GF-D8 (cell line): ENCODE measurements at regions not wholly inside any gene's neighbourhood (a gene's known extent, or its start where the extent isn't known, plus 50 kb on each side); places are given as distances from the start of the nearest gene placed in this dataset.
"Not testable (repeated sequence)": the region's sequence is repeated elsewhere in the genome, so short reads cannot be mapped to it uniquely, and the experiment has no call there.

ENCODE experiments used
- DNase-seq: peaks from one replicate; lab custom pipeline; 2025; lab: John Stamatoyannopoulos, UW

GRCh38 chr1:4485878-4486277 is 168.5 kb upstream of the AJAP1 start:
- DNase-seq = no peak

DNA sequence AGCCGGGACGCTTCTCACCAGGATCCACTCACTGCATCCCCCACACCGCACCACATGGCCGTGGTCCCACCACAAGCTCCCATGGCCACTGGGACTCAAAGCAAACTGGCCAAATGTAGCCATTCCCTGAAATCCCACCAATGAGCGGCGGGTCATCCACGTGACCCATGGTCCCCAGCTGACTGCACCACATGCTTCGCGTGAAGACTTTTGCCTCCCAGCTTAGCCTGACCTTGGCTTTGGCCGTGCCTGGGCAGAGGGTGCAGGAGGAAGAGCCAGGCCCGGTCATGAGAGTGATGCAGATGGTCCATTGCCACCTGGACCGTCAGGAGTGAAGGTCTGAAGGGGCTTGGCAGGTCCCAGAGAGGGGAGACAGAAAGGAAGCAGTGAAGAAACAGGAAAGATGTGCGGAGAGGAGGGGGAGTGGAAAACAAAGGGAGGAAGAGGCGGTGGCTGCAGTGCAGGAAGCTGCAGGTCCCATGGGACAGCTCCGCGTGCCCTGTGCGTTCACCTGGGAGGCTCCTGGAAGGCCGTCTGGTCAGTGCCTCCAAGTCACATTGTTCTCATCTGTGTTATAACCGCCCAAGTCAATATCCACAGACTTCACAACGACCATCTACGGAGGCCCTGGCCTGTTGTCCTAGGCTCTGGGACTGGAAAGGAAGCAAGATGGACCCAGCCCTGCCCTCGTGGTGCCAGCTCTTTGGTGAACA is 167.8 kb upstream of the AJAP1 start:
- no peak for DNase-seq

GRCh38 chr1:4488018-4488417 is 166.4 kb upstream of the AJAP1 start:
- no peak for DNase-seq

DNA sequence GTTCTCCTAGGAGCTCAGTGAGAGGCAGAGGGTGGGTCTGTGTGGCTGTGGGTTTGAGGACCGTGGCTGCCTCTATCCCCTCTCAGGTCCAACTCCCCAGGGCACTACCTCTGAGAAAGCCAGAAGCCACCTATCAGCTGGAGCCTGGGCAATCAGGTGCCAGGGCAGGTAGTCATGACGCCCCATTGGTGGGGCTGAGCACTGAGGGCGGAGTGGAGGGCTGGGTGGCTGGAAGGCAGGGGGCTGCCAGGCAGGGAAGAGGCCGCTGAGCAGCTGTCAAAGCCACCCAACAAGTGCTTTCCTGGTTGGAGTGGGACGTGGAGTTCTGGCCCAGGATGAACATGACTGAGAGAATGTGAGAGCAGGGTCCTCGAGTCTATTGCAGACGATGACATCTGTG is 164.9 kb upstream of the AJAP1 start:
- no peak for DNase-seq

GRCh38 chr1:4489992-4490391 is 164.4 kb upstream of the AJAP1 start:
- DNase-seq = not testable (repeated sequence)

DNA sequence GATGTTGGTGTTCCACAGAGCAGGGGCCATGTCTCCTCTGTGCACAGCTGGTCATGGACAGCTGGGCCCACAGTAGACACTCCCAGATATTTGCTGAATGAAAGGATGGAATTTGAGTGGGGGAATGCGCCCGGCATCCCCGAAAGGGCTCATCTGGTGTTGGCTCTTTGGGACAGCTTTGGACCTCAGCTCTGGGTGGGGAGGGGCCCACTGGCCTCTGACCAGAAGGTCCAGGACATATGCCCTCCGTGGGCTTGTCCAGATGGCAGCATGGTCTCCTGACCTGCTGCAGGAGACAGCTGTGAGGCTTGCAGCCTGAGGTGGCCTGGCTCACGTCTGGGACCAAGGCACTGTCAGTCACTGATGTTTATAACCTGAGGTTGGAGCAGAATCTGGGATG is 160.4 kb upstream of the AJAP1 start:
- DNase-seq = no peak

- no peak for DNase-seq
These were observed 159.9 kb upstream of the AJAP1 start for GRCh38 chr1:4494558-4494957.

DNA sequence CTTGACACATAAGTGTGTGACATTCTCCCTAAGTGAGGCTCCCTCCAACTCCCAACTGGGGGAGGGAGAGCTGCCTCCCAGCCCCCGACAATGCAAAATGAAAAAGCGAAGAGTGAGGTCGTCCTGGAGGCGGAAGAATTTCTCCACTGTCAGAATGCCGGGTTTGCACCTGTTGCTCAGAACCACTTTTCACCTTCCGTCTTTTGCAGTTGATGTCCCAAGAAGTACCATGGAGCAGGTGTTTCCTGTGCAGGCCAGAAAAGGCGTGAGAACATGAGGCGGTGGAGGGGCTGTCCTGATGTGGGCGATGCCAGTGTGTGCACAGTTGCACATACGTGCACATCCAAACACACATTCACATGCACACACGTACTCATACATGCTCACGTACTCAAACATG is 158.6 kb upstream of the AJAP1 start:
- no peak for DNase-seq

- no peak for DNase-seq
These were observed 154.0 kb upstream of the AJAP1 start for GRCh38 chr1:4500441-4500840.

DNA sequence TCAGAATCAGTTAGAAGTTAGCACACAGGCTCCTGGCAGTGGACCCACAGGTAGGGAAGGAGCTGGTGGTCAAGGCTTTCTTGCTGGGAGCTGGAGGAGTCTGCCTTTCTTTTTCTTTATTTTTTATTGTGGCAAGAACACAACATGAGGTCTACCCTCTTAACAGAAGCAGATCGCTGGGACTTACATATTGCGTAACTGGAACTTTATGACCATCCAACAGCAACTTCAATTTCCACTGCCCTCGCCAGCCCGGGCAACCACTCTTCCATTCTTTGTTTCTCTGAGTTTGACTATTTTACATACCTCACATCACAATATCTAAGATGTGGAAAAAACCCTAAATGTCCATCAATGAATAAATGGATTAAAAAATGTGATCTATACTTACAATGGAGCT is 147.8 kb upstream of the AJAP1 start:
- DNase-seq = no peak

GRCh38 chr1:4509206-4509605 is 145.2 kb upstream of the AJAP1 start:
- no peak for DNase-seq

DNA sequence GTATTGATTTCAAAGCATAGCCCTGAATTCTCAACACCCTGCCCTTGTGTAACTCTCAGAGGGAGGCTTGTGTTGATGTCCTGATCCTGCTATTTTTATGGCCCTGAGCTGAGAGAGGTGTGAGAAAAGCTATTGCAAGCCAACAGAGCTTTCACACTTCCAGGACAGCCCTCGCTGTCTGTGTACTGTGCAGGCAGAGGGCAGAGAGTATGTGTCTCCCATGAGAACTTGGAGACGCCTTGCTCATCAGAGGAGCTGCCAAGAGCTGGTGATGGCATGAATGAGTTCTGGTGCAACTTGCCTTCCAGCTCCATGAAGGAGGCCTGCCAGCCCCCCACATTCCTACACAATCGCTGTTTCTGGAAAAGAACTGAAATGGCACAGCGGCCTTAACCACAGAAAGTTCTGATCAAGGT is 144.1 kb upstream of the AJAP1 start:
- no peak for DNase-seq

- no peak for DNase-seq
These were observed 143.0 kb upstream of the AJAP1 start for GRCh38 chr1:4511374-4511773.

GRCh38 chr1:4512636-4513035 is 141.8 kb upstream of the AJAP1 start:
- no peak for DNase-seq

GRCh38 chr1:4513685-4514084 is 140.7 kb upstream of the AJAP1 start:
- no peak for DNase-seq

- DNase-seq = no peak
These were observed 138.6 kb upstream of the AJAP1 start for GRCh38 chr1:4515727-4516289.

GRCh38 chr1:4516596-4516995 is 137.8 kb upstream of the AJAP1 start:
- no peak for DNase-seq

GRCh38 chr1:4517186-4517954 is 137.0 kb upstream of the AJAP1 start:
- DNase-seq = no peak

DNA sequence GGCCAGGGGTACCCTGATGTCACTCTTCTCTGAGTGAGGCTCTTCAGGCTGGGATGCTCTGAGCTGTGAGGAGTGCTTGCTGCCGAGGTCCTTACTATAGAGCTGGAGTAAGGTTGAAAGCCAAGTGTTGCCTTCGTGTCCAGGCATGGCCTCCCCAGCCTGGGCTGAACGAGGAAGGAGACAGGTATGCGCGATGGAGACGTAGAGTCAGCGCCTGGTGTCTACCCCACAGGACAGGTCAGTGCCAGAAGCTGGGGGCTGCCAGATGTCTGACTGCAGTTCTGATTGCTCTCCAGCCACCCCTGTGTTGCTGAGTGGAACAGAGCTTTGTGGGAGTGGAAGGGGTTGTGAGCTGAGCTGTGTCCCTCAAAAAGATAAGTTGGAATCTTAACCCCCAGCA is 135.8 kb upstream of the AJAP1 start:
- DNase-seq = no peak

GRCh38 chr1:4519954-4520353 is 134.5 kb upstream of the AJAP1 start:
- no peak for DNase-seq

- DNase-seq = no peak
These were observed 130.9 kb upstream of the AJAP1 start for GRCh38 chr1:4523551-4523950.

GRCh38 chr1:4526747-4527146 is 127.7 kb upstream of the AJAP1 start:
- no peak for DNase-seq

DNA sequence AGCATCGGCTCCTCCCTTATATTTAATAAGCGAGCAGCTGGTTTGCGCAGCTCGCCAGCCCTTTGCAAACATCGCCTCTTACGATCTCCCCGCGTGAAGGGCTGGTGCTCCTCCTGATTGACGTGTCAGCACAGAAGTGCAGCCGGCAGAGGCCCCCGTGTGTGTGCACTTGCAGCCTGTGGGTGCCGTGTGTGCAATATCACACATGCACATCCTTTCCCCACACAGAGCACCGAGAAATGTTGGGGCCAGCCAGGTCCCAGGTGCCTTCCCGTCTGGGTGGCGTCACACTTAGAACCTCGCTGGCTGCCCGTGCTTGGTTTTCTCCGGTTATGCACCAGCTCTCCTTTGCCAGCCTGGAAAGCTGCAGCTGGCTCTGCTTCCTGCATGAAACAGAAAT is 126.6 kb upstream of the AJAP1 start:
- DNase-seq = no peak
